C4-2B (cell line): ENCODE measurements at regions not wholly inside any gene's neighbourhood (a gene's known extent, or its start where the extent isn't known, plus 50 kb on each side); places are given as distances from the start of the nearest gene placed in this dataset.
"Not testable (repeated sequence)": the region's sequence is repeated elsewhere in the genome, so short reads cannot be mapped to it uniquely, and the experiment has no call there.

Experiments used
- ZFX ChIP-seq: fragments of 450-650 bp; IDR thresholded peaks from 2 replicates; pipeline ENCODE4 v1.6.1; 2017
- TF ChIP-seq, protein P1 (sequence below): fragments of 450-650 bp; conservative IDR thresholded peaks from 2 replicates; pipeline ENCODE4 v1.5.1; 2017; ENCODE audit warnings: mild to moderate bottlenecking

DNA sequence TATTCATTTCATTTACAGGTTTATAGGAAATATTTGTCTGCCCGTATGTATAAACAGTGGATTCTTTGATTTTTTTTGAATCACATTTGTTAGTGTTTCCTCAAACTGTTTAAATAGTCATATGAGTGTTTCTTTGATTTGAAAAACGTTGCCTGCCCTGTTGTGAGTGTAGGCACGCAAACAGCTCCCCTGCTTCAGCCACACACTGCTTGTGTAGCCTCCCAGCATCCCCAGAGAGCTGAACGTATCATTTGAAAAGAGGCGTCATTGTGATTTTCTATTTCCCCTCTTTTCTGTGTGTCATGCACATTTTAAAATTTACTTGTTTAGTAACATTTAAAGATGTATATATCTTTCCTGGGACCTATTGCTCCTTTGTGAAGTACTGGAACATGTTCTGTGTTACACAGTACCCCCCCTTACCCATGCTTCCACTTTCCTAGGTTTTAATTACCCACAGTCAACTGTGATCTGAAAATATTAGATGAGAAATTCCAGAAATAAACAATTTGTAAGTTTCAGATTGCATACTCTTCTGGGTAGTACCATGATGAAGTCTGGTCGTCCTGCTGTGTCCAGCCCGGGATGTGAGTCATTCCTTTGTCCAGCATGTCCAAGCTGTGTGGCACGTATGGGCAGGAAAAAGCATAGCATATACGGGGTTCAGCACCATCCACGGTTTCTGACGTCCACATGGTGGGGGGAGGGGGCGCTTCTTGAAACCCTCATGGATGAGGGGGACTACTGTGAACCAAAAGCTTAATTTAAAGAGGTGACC, 78.7 kb downstream of the NPIPB11 start:
- TF ChIP-seq, protein P1, sequence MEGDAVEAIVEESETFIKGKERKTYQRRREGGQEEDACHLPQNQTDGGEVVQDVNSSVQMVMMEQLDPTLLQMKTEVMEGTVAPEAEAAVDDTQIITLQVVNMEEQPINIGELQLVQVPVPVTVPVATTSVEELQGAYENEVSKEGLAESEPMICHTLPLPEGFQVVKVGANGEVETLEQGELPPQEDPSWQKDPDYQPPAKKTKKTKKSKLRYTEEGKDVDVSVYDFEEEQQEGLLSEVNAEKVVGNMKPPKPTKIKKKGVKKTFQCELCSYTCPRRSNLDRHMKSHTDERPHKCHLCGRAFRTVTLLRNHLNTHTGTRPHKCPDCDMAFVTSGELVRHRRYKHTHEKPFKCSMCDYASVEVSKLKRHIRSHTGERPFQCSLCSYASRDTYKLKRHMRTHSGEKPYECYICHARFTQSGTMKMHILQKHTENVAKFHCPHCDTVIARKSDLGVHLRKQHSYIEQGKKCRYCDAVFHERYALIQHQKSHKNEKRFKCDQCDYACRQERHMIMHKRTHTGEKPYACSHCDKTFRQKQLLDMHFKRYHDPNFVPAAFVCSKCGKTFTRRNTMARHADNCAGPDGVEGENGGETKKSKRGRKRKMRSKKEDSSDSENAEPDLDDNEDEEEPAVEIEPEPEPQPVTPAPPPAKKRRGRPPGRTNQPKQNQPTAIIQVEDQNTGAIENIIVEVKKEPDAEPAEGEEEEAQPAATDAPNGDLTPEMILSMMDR = not testable (repeated sequence)
- not testable (repeated sequence) for TF ChIP-seq ZFX
